ENCODE measurements at regions not wholly inside any gene's neighbourhood (a gene's known extent, or its start where the extent isn't known, plus 50 kb on each side); places are given as distances from the start of the nearest gene placed in this dataset.

DNA sequence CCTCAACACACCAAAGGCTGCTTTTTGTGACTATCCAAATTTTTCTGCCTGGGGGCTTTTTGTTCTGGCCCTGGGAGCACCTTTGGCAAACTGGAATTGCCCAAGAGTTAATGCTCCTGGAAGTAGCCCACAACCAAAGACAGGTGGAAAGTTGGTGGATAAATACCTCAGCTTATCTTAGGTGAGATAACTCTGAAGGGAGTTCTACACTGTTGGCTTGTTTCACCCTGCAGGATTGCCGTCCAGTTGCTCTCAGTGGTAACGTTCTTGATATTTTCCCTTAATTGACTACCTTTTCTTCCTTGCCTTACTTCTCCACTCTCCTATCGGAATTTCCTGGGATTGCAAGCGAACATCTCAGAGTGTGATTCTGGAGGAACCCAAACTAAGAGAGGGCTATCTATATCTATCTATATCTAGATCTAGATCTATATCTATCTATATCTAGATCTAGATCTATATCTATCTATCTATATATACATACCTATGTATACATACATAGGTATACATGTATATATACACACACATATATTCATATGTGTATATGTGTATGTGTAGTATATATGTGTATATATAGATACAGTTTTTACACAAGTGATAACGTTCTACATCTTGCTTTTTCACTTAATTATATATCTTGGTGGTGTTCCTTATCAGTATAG, 82.6 kb upstream of the DHX15 start:
- TF ChIP-seq CTCF (IDR thresholded peaks at IDR 0.05): no peak
- TF ChIP-seq POLR2A (IDR thresholded peaks at IDR 0.05): no peak
- no peak for TF ChIP-seq EP300 (IDR thresholded peaks at IDR 0.05)
- no peak for TF ChIP-seq POLR2AphosphoS5 (IDR thresholded peaks at IDR 0.05)
- Histone ChIP-seq H3K27me3 (no peaks in the 10 kb centered on the region), H3K36me3 (no peaks in the 10 kb centered on the region), H3K4me3 (no peak overlapping the region), H3K27ac (no peak overlapping the region), H3K9me3 (no peaks in the 10 kb centered on the region), H3K4me1 (no peaks in the 10 kb centered on the region)
- ATAC-seq (ENCODE audit: low FRiP score in 2 of 2): no peak
- DNase-seq: no peak
- WGBS, 2 donors: 84 to 86% methylated on average over 5 of the region's 5 CpGs

DNA sequence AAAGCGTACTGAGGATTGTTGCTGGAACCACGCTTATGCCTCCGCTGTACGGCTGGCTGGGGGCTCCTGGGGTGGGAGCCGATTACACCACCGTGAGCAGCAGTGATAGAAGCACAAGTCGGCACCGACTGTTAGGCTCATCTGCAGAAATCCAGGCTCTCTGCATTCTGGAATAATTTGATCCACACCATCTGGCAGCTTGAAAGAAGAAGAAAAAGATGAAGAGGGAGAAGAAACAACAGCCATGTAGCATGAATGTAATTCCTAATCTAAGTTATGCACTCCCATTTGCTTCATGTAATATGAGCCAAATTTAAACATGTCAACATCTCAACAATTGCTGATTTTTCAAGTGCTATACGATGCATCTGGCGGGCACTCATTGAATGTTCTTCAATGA, 84.6 kb upstream of the DHX15 start:
- Histone ChIP-seq H3K27ac (no peak overlapping the region), H3K36me3 (no peaks in the 10 kb centered on the region), H3K4me1 (no peaks in the 10 kb centered on the region), H3K27me3 (no peaks in the 10 kb centered on the region), H3K9me3 (no peaks in the 10 kb centered on the region), H3K4me3 (no peak overlapping the region)
- WGBS, 2 donors: 75 to 81% methylated on average over 10 of the region's 10 CpGs
- no peak for TF ChIP-seq EP300 (IDR thresholded peaks at IDR 0.05)
- TF ChIP-seq POLR2A (IDR thresholded peaks at IDR 0.05): no peak
- no peak for TF ChIP-seq POLR2AphosphoS5 (IDR thresholded peaks at IDR 0.05)
- no peak for TF ChIP-seq CTCF (IDR thresholded peaks at IDR 0.05)
- no peak for DNase-seq
- ATAC-seq (ENCODE audit: low FRiP score in 2 of 2): no peak

DNA sequence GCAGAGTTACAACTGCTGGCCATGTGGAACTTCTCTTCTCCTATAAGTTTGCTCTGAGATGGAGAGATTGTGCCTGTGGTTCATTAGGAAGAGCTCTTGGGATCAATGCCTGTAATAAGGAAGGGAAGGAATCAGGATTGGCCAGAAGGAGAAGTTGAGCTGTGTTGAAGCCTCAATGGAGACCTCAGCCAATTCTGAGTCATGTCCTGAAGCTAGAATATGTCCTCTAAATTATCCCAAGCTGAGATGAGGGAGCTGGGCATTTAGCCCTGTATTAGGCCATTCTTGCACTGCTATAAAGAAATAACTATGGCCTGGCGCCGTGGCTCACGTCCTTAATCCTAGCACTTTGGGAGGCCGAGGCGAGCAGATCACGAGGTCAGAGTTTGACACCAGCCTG, 85.4 kb upstream of the DHX15 start:
- ATAC-seq (ENCODE audit: low FRiP score in 2 of 2) (no peak), DNase-seq (no peak)
- Histone ChIP-seq H3K9me3 (no peaks in the 10 kb centered on the region), H3K27ac (no peak overlapping the region), H3K4me1 (no peaks in the 10 kb centered on the region), H3K27me3 (no peaks in the 10 kb centered on the region), H3K4me3 (no peak overlapping the region), H3K36me3 (no peaks in the 10 kb centered on the region)
- no peak for TF ChIP-seq POLR2AphosphoS5 (IDR thresholded peaks at IDR 0.05)
- TF ChIP-seq EP300 (IDR thresholded peaks at IDR 0.05): no peak
- no peak for TF ChIP-seq POLR2A (IDR thresholded peaks at IDR 0.05)
- TF ChIP-seq CTCF (IDR thresholded peaks at IDR 0.05): no peak
- 94% methylated on average over 6 of the region's 6 CpGs for WGBS, 2 donors

DNA sequence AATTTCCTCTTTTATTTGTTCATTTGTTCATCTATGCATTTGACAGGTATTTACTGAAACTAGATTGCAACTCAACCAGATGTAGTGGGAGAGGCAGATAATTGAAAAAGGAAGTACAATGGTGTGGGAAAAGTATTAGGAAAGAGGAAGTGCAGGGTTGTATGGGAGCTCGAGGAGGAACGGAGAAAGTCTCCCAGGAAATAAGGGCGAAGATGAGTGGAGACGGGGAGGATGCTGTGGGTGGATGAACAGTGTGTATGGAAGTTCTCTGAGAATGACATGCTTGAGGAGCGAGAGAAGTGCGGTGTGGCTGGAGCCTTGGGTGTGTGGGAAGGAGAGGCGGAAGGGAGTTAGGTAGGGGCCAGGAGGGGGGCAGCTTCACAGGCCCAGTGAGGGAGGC, 87.5 kb upstream of the DHX15 start:
- WGBS, 2 donors: 63 to 68% methylated on average over 7 of the region's 7 CpGs
- no peaks in the 10 kb centered on the region for H3K4me1 ChIP-seq

More for the DNA sequence above, 87.5 kb upstream of the DHX15 start:
- peaks cover 0 to 7% (median 0%) of the 10 kb centered on the region in 4 donors for H3K9me3 ChIP-seq
- no peak for TF ChIP-seq CTCF (IDR thresholded peaks at IDR 0.05)
- no peak for TF ChIP-seq EP300 (IDR thresholded peaks at IDR 0.05)
- TF ChIP-seq POLR2AphosphoS5 (IDR thresholded peaks at IDR 0.05): no peak
- TF ChIP-seq POLR2A (IDR thresholded peaks at IDR 0.05): no peak
- H3K27ac ChIP-seq: no peak overlapping the region
- H3K27me3 ChIP-seq: no peaks in the 10 kb centered on the region
- no peaks in the 10 kb centered on the region for H3K36me3 ChIP-seq
- H3K4me3 ChIP-seq: no peak overlapping the region
- ATAC-seq (ENCODE audit: low FRiP score in 2 of 2): no peak
- DNase-seq: no peak

All from upper lobe of left lung (tissue), 6 donors.